MCF 10A (cell line): ENCODE measurements at regions not wholly inside any gene's neighbourhood (a gene's known extent, or its start where the extent isn't known, plus 50 kb on each side); places are given as distances from the start of the nearest gene placed in this dataset.

Source experiments
- BruUV-seq: library from RNA; stranded (reverse); fragments of 400-500 nt; replicated peaks from 2 replicates; lab custom pipeline; 2021; lab: Mats Ljungman, UMichigan
- CTCF ChIA-PET: fragments of 300-600 bp; sonication (Branson Sonifier 250); formaldehyde crosslinking; extraction: SDS; loops from one replicate; lab custom pipeline; 2021; ENCODE audit warnings: antibody characterized with exemption, inconsistent platforms; lab: Yijun Ruan, JAX
- POLR2A ChIA-PET: fragments of 300-600, 350-650 bp; sonication (Branson Sonifier 250); formaldehyde crosslinking; extraction: SDS; loops from one replicate; lab custom pipeline; 2020; ENCODE audit warnings: antibody characterized with exemption, inconsistent platforms; lab: Yijun Ruan, JAX
- DNase-seq: peaks from one replicate; pipeline ENCODE4 v3.0.0-alpha.2; 2018; ENCODE audit not compliant: unreplicated experiment
- H3K27ac Mint-ChIP-seq: one replicate; pipeline ENCODE4 v1.8.0; 2022; ENCODE audit warnings: mild to moderate bottlenecking, low read depth, mixed read lengths; ENCODE audit not compliant: unreplicated experiment
- H3K27me3 Mint-ChIP-seq: one replicate; pipeline ENCODE4 v1.8.0; 2022; ENCODE audit warnings: mixed read lengths; ENCODE audit not compliant: insufficient read depth, unreplicated experiment
- H3K36me3 Mint-ChIP-seq: one replicate; pipeline ENCODE4 v1.8.0; 2022; ENCODE audit warnings: mild to moderate bottlenecking, moderate library complexity, mixed read lengths; ENCODE audit not compliant: insufficient read depth, unreplicated experiment
- H3K4me1 Mint-ChIP-seq: one replicate; pipeline ENCODE4 v1.8.0; 2022; ENCODE audit warnings: mixed read lengths; ENCODE audit not compliant: insufficient read depth, unreplicated experiment
- H3K4me3 Mint-ChIP-seq: one replicate; pipeline ENCODE4 v1.8.0; 2022; ENCODE audit warnings: mild to moderate bottlenecking, moderate library complexity, mixed read lengths; ENCODE audit not compliant: unreplicated experiment
- H3K9me3 Mint-ChIP-seq: one replicate; pipeline ENCODE4 v1.8.0; 2022; ENCODE audit warnings: mixed read lengths; ENCODE audit not compliant: unreplicated experiment
- CTCF ChIP-seq: fragments of 200-600 bp; IDR thresholded peaks from one replicate; pipeline ENCODE4 v1.8.0; 2022; ENCODE audit warnings: antibody characterized with exemption, mild to moderate bottlenecking; ENCODE audit not compliant: unreplicated experiment
- intact Hi-C: fragments of 100-400 bp; cut with micrococcal nuclease; formaldehyde crosslinking; loops from 2 replicates; pipeline ENCODE4 v1.14.1; 2022

- Mint-ChIP-seq H3K27ac (no peak overlapping the region), H3K4me1 (no peaks in the 10 kb centered on the region), H3K27me3 (no peaks in the 10 kb centered on the region), H3K4me3 (no peak overlapping the region), H3K9me3 (no peaks in the 10 kb centered on the region), H3K36me3 (no peaks in the 10 kb centered on the region)
- ChIA-PET POLR2A (no interaction called here), CTCF (interaction anchor here (0.6 kb wide), 1 partner anchor 59 kb away, joined by 3 read pairs; no protein-coding TSS in a partner anchor)
- intact Hi-C loops, result no loop called here
- no peak for DNase-seq
- TF ChIP-seq CTCF, result no peak
- no TSS peak for BruUV-seq
These were observed 64.7 kb upstream of the PRLR start for GRCh38 chr5:35294976-35295375.

- ChIA-PET POLR2A (interaction anchor here (0.7 kb wide), 1 partner anchor 64 kb away, joined by 3 read pairs; the partner anchor contains the start of gene PRLR), CTCF (interaction anchor here (0.6 kb wide), 1 partner anchor 111 kb away, joined by 3 read pairs; no protein-coding TSS in a partner anchor)
- BruUV-seq, result no TSS peak
- Mint-ChIP-seq H3K4me1 (no peaks in the 10 kb centered on the region), H3K27me3 (no peaks in the 10 kb centered on the region), H3K4me3 (no peak overlapping the region), H3K36me3 (no peaks in the 10 kb centered on the region), H3K27ac (no peak overlapping the region), H3K9me3 (no peaks in the 10 kb centered on the region)
- no peak for DNase-seq
- intact Hi-C loops, result no loop called here
- no peak for TF ChIP-seq CTCF
These were observed 63.7 kb upstream of the PRLR start for GRCh38 chr5:35294017-35294416.

GRCh38 chr5:35285435-35285834 lies 55.1 kb upstream of the PRLR start:
- ChIA-PET POLR2A (no interaction called here), CTCF (no interaction called here)
- no peaks in the 10 kb centered on the region for H3K4me1 Mint-ChIP-seq
- H3K36me3 Mint-ChIP-seq, result no peaks in the 10 kb centered on the region
- BruUV-seq, result no TSS peak
- intact Hi-C loops, result no loop called here
- no peak overlapping the region for H3K27ac Mint-ChIP-seq
- H3K4me3 Mint-ChIP-seq, result no peak overlapping the region
- H3K27me3 Mint-ChIP-seq, result no peaks in the 10 kb centered on the region
- TF ChIP-seq CTCF, result no peak
- H3K9me3 Mint-ChIP-seq, result no peaks in the 10 kb centered on the region
- DNase-seq, result no peak

- POLR2A ChIA-PET, result no interaction called here
- no peaks in the 10 kb centered on the region for H3K9me3 Mint-ChIP-seq
These were observed 54.7 kb upstream of the PRLR start for GRCh38 chr5:35285011-35285410.

More at GRCh38 chr5:35285011-35285410, 54.7 kb upstream of the PRLR start:
- no peak overlapping the region for H3K4me3 Mint-ChIP-seq
- no peak overlapping the region for H3K27ac Mint-ChIP-seq
- no peak for DNase-seq
- no peaks in the 10 kb centered on the region for H3K27me3 Mint-ChIP-seq
- H3K4me1 Mint-ChIP-seq, result no peaks in the 10 kb centered on the region
- intact Hi-C loops, result no loop called here
- no peak for TF ChIP-seq CTCF
- CTCF ChIA-PET, result no interaction called here
- H3K36me3 Mint-ChIP-seq, result no peaks in the 10 kb centered on the region
- no TSS peak for BruUV-seq
